ENCODE measurements at regions not wholly inside any gene's neighbourhood (a gene's known extent, or its start where the extent isn't known, plus 50 kb on each side); places are given as distances from the start of the nearest gene placed in this dataset.

- no peak overlapping the region for H3K4me3 ChIP-seq (ENCODE audit: low read length)
- peaks cover 19% of the 10 kb centered on the region for H3K27me3 ChIP-seq (ENCODE audit: insufficient read depth, low read depth, low read length)
- no peaks in the 10 kb centered on the region for H3K36me3 ChIP-seq (ENCODE audit: insufficient read depth, low read length)
- H2AFZ ChIP-seq (ENCODE audit: low read depth, low read length), result no peak overlapping the region
- H3K9me3 ChIP-seq (ENCODE audit: low read length), result no peaks in the 10 kb centered on the region
- no peaks in the 10 kb centered on the region for H3K9me2 ChIP-seq (ENCODE audit: insufficient read depth, low read length)
- H3K79me2 ChIP-seq (replicated peaks; ENCODE audit: insufficient read depth, low read length), result no peaks in the 10 kb centered on the region
- H3K4me2 ChIP-seq (ENCODE audit: low read length), result no peak overlapping the region
- H3F3A ChIP-seq (ENCODE audit: insufficient read depth, low read length, poor library complexity, severe bottlenecking), result no peaks in the 10 kb centered on the region
- no peaks in the 10 kb centered on the region for H4K20me1 ChIP-seq (ENCODE audit: insufficient read depth)
- no peak overlapping the region for H3K27ac ChIP-seq (ENCODE audit: low read length)
- H3K9ac ChIP-seq (ENCODE audit: low read length), result no peak overlapping the region
- no peak for TF ChIP-seq SMC3 (conservative IDR thresholded peaks at IDR 0.05; ENCODE audit: poor library complexity)
These were observed 1546.9 kb upstream of the TMEM132C start for GRCh38 chr12:126719912-126720705.

GRCh38 chr12:126726481-126727217 lies 1540.3 kb upstream of the TMEM132C start:
- Histone ChIP-seq H3K36me3 (ENCODE audit: insufficient read depth, low read length) (no peaks in the 10 kb centered on the region), H3K4me2 (ENCODE audit: low read length) (no peak overlapping the region), H3F3A (ENCODE audit: insufficient read depth, low read length, poor library complexity, severe bottlenecking) (no peaks in the 10 kb centered on the region), H2AFZ (ENCODE audit: low read depth, low read length) (no peak overlapping the region), H4K20me1 (ENCODE audit: insufficient read depth) (no peaks in the 10 kb centered on the region), H3K9me2 (ENCODE audit: insufficient read depth, low read length) (no peaks in the 10 kb centered on the region), H3K79me2 (replicated peaks; ENCODE audit: insufficient read depth, low read length) (no peaks in the 10 kb centered on the region), H3K9ac (ENCODE audit: low read length) (peak overlapping the region; percentile 20), H3K27ac (ENCODE audit: low read length) (no peak overlapping the region), H3K4me3 (ENCODE audit: low read length) (peak overlapping the region; percentile 61), H3K9me3 (ENCODE audit: low read length) (no peaks in the 10 kb centered on the region), H3K27me3 (ENCODE audit: insufficient read depth, low read depth, low read length) (peaks cover 83% of the 10 kb centered on the region)
- peak; percentile 96 for TF ChIP-seq EZH2 (IDR thresholded peaks at IDR 0.05; ENCODE audit: borderline replicate concordance, insufficient read depth, low read length, poor library complexity, severe bottlenecking)
- no peak for TF ChIP-seq CTCF (IDR thresholded peaks at IDR 0.05; ENCODE audit: poor library complexity, severe bottlenecking)

- peak overlapping the region; percentile 61 for H3K4me3 ChIP-seq (ENCODE audit: low read length)
- H4K20me1 ChIP-seq (ENCODE audit: insufficient read depth), result no peaks in the 10 kb centered on the region
- no peak overlapping the region for H2AFZ ChIP-seq (ENCODE audit: low read depth, low read length)
- H3K27ac ChIP-seq (ENCODE audit: low read length), result no peak overlapping the region
- peaks cover 91% of the 10 kb centered on the region for H3K27me3 ChIP-seq (ENCODE audit: insufficient read depth, low read depth, low read length)
- no peaks in the 10 kb centered on the region for H3F3A ChIP-seq (ENCODE audit: insufficient read depth, low read length, poor library complexity, severe bottlenecking)
- H3K9me3 ChIP-seq (ENCODE audit: low read length), result no peaks in the 10 kb centered on the region
- no peak overlapping the region for H3K4me2 ChIP-seq (ENCODE audit: low read length)
- no peaks in the 10 kb centered on the region for H3K36me3 ChIP-seq (ENCODE audit: insufficient read depth, low read length)
- TF ChIP-seq SMC3 (conservative IDR thresholded peaks at IDR 0.05; ENCODE audit: poor library complexity) (no peak), EZH2 (IDR thresholded peaks at IDR 0.05; ENCODE audit: borderline replicate concordance, insufficient read depth, low read length, poor library complexity, severe bottlenecking) (peak; percentile 53), RAD21 (conservative IDR thresholded peaks at IDR 0.05) (peak; percentile 9)
- H3K9me2 ChIP-seq (ENCODE audit: insufficient read depth, low read length), result no peaks in the 10 kb centered on the region
- H3K79me2 ChIP-seq (replicated peaks; ENCODE audit: insufficient read depth, low read length), result no peaks in the 10 kb centered on the region
- peak overlapping the region; percentile 18 for H3K9ac ChIP-seq (ENCODE audit: low read length)
These were observed 1539.5 kb upstream of the TMEM132C start for GRCh38 chr12:126727218-126728075.
